ENCODE measurements at regions not wholly inside any gene's neighbourhood (a gene's known extent, or its start where the extent isn't known, plus 50 kb on each side); places are given as distances from the start of the nearest gene placed in this dataset.
"Not testable (repeated sequence)": the region's sequence is repeated elsewhere in the genome, so short reads cannot be mapped to it uniquely, and the experiment has no call there.

DNA sequence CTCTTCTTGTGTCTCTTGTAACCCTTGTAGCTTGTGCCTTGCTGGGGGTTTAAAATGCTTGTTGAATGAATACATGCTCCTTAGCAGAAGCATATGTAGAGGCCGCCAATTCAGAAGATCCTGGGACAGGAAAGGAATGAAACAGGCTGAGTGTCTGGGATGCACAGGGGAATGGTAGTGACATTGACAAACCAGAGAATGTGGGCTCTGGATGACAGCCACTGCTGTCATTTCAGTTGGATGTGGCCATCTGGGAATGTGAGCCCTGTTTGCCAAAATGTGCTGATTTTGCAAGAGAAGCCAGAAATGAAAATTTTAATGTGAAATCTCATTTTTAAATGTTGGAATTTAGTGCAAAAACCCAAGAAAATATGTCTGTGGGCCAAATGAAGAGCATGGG is 136.8 kb downstream of the DACT1 start:
- Histone ChIP-seq H4K20me1 (ENCODE audit: insufficient read depth, low read length) (no peaks in the 10 kb centered on the region), H3K9me2 (ENCODE audit: low read depth, low read length) (no peaks in the 10 kb centered on the region), H3K27me3 (ENCODE audit: insufficient read depth, low read length) (no peaks in the 10 kb centered on the region), H3K79me2 (ENCODE audit: insufficient read depth, low read length) (no peaks in the 10 kb centered on the region), H2AFZ (ENCODE audit: low read length) (no peak overlapping the region), H3K36me3 (ENCODE audit: insufficient read depth, low read length) (no peaks in the 10 kb centered on the region), H3K27ac (ENCODE audit: low read depth, low read length, poor library complexity, severe bottlenecking) (no peak overlapping the region), H3K4me2 (ENCODE audit: low read length) (no peak overlapping the region), H3F3A (ENCODE audit: insufficient read depth, low read length) (no peaks in the 10 kb centered on the region), H3K9me3 (ENCODE audit: low read length) (no peaks in the 10 kb centered on the region), H3K4me1 (ENCODE audit: insufficient read depth, low read length, severe bottlenecking) (no peaks in the 10 kb centered on the region), H3K9ac (ENCODE audit: low read length) (no peak overlapping the region), H3K4me3 (ENCODE audit: low read depth, low read length, poor library complexity, severe bottlenecking) (no peak overlapping the region)
- TF ChIP-seq, protein P1, sequence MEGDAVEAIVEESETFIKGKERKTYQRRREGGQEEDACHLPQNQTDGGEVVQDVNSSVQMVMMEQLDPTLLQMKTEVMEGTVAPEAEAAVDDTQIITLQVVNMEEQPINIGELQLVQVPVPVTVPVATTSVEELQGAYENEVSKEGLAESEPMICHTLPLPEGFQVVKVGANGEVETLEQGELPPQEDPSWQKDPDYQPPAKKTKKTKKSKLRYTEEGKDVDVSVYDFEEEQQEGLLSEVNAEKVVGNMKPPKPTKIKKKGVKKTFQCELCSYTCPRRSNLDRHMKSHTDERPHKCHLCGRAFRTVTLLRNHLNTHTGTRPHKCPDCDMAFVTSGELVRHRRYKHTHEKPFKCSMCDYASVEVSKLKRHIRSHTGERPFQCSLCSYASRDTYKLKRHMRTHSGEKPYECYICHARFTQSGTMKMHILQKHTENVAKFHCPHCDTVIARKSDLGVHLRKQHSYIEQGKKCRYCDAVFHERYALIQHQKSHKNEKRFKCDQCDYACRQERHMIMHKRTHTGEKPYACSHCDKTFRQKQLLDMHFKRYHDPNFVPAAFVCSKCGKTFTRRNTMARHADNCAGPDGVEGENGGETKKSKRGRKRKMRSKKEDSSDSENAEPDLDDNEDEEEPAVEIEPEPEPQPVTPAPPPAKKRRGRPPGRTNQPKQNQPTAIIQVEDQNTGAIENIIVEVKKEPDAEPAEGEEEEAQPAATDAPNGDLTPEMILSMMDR (IDR thresholded peaks at IDR 0.05; ENCODE audit: low read length) = no peak
- no peak for TF ChIP-seq EZH2 (IDR thresholded peaks at IDR 0.05; ENCODE audit: borderline replicate concordance, low read length)

- H3K9ac ChIP-seq (ENCODE audit: low read length); H3K27ac ChIP-seq (ENCODE audit: low read depth, low read length, poor library complexity, severe bottlenecking); H3K4me3 ChIP-seq (ENCODE audit: low read depth, low read length, poor library complexity, severe bottlenecking); H3K4me2 ChIP-seq (ENCODE audit: low read length); H3K9me2 ChIP-seq (ENCODE audit: low read depth, low read length); H3F3A ChIP-seq (ENCODE audit: insufficient read depth, low read length); H3K79me2 ChIP-seq (ENCODE audit: insufficient read depth, low read length); H3K27me3 ChIP-seq (ENCODE audit: insufficient read depth, low read length); H4K20me1 ChIP-seq (ENCODE audit: insufficient read depth, low read length); H2AFZ ChIP-seq (ENCODE audit: low read length); H3K4me1 ChIP-seq (ENCODE audit: insufficient read depth, low read length, severe bottlenecking); H3K9me3 ChIP-seq (ENCODE audit: low read length); H3K36me3 ChIP-seq (ENCODE audit: insufficient read depth, low read length): not testable (repeated sequence)
Observed at GRCh38 chr14:58775130-58775529, 137.4 kb downstream of the DACT1 start.

- no peak for TF ChIP-seq EZH2 (IDR thresholded peaks at IDR 0.05; ENCODE audit: borderline replicate concordance, low read length)
- TF ChIP-seq, protein P1 (IDR thresholded peaks at IDR 0.05; ENCODE audit: low read length) = no peak
- H3K4me2 ChIP-seq (ENCODE audit: low read length) = no peak overlapping the region
- H3K27ac ChIP-seq (ENCODE audit: low read depth, low read length, poor library complexity, severe bottlenecking) = no peak overlapping the region
- no peaks in the 10 kb centered on the region for H3K9me2 ChIP-seq (ENCODE audit: low read depth, low read length)
- no peaks in the 10 kb centered on the region for H3K79me2 ChIP-seq (ENCODE audit: insufficient read depth, low read length)
- H3F3A ChIP-seq (ENCODE audit: insufficient read depth, low read length) = no peaks in the 10 kb centered on the region
- no peaks in the 10 kb centered on the region for H3K4me1 ChIP-seq (ENCODE audit: insufficient read depth, low read length, severe bottlenecking)
- H3K9ac ChIP-seq (ENCODE audit: low read length) = no peak overlapping the region
- H3K36me3 ChIP-seq (ENCODE audit: insufficient read depth, low read length) = no peaks in the 10 kb centered on the region
- no peak overlapping the region for H3K4me3 ChIP-seq (ENCODE audit: low read depth, low read length, poor library complexity, severe bottlenecking)
- H4K20me1 ChIP-seq (ENCODE audit: insufficient read depth, low read length) = no peaks in the 10 kb centered on the region
- no peak overlapping the region for H2AFZ ChIP-seq (ENCODE audit: low read length)
- H3K9me3 ChIP-seq (ENCODE audit: low read length) = no peaks in the 10 kb centered on the region
- H3K27me3 ChIP-seq (ENCODE audit: insufficient read depth, low read length) = no peaks in the 10 kb centered on the region
Observed at GRCh38 chr14:58776516-58776915, 138.8 kb downstream of the DACT1 start.

DNA sequence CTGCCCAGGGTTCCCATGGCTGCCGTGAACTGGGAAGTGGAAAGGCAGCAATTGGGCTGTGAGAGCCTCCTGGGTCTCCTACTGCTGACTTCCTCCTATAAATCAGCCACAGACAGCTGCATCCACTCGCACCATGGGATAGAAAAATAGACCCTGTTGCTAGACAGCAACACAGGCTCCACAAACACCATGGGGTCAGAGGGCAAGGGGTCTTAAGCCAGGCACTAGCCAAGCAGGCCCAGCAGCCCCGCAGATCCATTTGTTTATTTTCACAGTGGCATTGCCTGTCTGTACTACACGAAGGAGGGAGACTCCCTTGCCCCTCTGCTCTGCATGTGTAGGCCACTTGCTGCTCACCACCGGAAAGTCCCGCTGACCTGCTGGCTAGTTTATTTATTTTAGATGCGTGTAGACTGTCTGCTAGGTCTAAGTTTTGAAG is 139.8 kb downstream of the DACT1 start:
- no peak overlapping the region for H3K4me3 ChIP-seq (ENCODE audit: low read depth, low read length, poor library complexity, severe bottlenecking)
- TF ChIP-seq EZH2 (IDR thresholded peaks at IDR 0.05; ENCODE audit: borderline replicate concordance, low read length) = no peak
- TF ChIP-seq, protein P1 (IDR thresholded peaks at IDR 0.05; ENCODE audit: low read length) = no peak
- no peak overlapping the region for H2AFZ ChIP-seq (ENCODE audit: low read length)
- no peaks in the 10 kb centered on the region for H3K36me3 ChIP-seq (ENCODE audit: insufficient read depth, low read length)
- no peak overlapping the region for H3K9ac ChIP-seq (ENCODE audit: low read length)
- H3K9me3 ChIP-seq (ENCODE audit: low read length) = no peaks in the 10 kb centered on the region
- H3K27me3 ChIP-seq (ENCODE audit: insufficient read depth, low read length) = no peaks in the 10 kb centered on the region
- H3K4me2 ChIP-seq (ENCODE audit: low read length) = no peak overlapping the region
- no peak overlapping the region for H3K27ac ChIP-seq (ENCODE audit: low read depth, low read length, poor library complexity, severe bottlenecking)
- no peaks in the 10 kb centered on the region for H4K20me1 ChIP-seq (ENCODE audit: insufficient read depth, low read length)
- H3K9me2 ChIP-seq (ENCODE audit: low read depth, low read length) = no peaks in the 10 kb centered on the region
- H3F3A ChIP-seq (ENCODE audit: insufficient read depth, low read length) = no peaks in the 10 kb centered on the region
- H3K4me1 ChIP-seq (ENCODE audit: insufficient read depth, low read length, severe bottlenecking) = no peaks in the 10 kb centered on the region
- H3K79me2 ChIP-seq (ENCODE audit: insufficient read depth, low read length) = no peaks in the 10 kb centered on the region

All from OCI-LY1 (cell line).